GM21528 (cell line): ENCODE measurements at regions not wholly inside any gene's neighbourhood (a gene's known extent, or its start where the extent isn't known, plus 50 kb on each side); places are given as distances from the start of the nearest gene placed in this dataset.

ENCODE experiments used
- ATAC-seq: cut with Tn5 transposase; IDR thresholded peaks from one replicate; pipeline ENCODE4 v1.9.1; 2021; ENCODE audit warnings: mild to moderate bottlenecking, moderate library complexity; ENCODE audit not compliant: unreplicated experiment, low FRiP score

GRCh38 chr2:192267484-192267883 lies 72.8 kb upstream of the TMEFF2 start:
- ATAC-seq: no peak

DNA sequence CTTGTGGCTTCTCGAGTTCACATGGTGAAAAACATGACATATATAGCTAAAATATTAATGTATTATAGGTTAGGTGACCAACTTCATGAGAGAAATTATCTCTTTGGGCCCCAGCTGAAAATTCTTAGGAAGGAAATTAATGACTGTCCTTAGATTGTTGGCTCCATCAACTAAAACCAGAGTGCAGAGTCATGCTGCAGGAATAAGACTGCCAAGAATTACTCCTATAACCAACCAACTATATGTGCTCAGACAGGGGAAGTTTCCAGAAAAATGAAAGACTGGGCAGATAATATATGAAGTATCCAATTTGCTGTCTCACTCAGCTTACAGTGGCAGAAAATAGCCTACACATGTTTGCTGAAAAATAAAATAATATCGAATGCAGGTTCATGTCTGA lies 71.0 kb upstream of the TMEFF2 start:
- no peak for ATAC-seq

DNA sequence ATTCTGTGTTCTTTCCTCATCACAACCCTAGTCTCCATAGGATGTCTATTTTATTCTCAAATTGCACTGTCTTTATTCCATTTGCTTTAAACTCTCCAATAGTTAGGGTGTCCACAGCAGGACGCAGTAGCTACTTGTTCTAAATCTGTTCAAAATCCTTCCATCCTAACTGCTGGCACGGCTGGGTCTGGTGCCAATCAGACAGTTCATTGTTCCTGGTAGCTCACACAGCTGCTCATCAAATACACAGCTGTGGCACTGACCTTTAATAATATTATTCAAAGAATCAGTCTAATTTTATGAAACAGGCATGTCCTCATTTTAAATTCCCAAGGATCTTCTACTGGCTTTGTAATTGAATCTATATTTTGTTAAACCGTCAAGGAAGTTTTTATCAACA lies 59.7 kb upstream of the TMEFF2 start:
- ATAC-seq: no peak

DNA sequence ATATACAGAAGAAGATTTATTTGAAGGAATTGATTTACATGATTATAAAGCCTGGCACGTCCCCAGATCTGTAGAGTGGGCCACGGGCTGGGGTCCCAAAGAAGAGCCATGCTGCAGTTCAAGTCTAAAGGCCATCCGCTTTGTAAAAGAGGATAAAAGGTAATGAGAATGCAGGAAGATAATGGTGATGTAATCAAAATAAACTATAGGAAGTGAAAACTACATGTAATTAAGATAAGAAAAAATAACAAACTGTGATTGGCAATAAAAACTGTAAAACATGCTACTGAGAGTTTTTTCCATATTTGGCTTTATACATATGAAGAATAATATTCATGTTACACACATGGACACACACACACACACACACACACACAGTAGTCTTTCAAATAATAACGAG lies 59.0 kb upstream of the TMEFF2 start:
- ATAC-seq: no peak

DNA sequence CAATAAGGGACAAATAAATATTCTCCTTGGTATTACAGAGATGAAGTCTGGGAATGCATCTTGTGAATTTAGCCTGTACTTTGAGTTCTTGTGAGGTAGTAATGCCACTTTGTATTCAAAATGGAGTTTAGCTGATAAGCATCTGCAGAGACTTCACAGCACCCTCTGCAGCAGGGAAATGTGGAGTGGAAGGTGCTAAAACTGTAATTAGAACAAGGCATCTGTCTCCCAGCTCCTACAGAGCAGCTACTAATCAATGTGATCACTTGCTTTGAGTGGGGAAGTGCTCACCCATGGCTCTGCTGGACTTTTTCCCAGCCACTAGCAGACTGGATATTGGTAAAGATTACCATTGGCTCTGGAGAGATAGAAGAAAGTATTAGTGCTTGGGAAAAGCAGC lies 56.2 kb upstream of the TMEFF2 start:
- no peak for ATAC-seq

- no peak for ATAC-seq
These were observed 52.7 kb upstream of the TMEFF2 start for GRCh38 chr2:192247456-192247855.

DNA sequence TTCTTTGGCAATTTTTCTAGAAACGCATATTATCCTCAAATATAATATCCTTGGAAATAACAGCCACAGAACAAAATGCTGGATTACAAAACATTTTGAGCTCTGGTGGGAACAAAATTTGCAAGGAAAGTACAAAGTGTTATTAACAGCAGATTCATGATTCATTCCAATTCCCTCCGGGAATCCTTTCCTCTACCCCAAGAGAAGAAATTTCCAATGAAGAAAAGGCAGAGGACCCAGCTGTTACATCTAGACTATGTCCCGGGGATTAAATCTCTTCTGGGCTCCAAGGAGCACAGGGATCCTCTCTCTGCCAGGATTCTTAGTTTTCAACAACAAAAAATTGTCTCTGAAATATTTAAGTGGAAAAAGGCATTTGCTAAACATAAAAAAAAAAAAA lies 51.6 kb upstream of the TMEFF2 start:
- ATAC-seq: no peak

GRCh38 chr2:192245329-192245728 lies 50.6 kb upstream of the TMEFF2 start:
- no peak for ATAC-seq
